Trophoblast cell (in vitro differentiated cells and primary cell): ENCODE measurements at regions not wholly inside any gene's neighbourhood (a gene's known extent, or its start where the extent isn't known, plus 50 kb on each side); places are given as distances from the start of the nearest gene placed in this dataset.

Experiments
- DNase-seq, 2 donors: peaks; one replicate each; pipeline ENCODE4 v3.0.0-alpha.2; 2016
- H2AFZ ChIP-seq: 2 replicates; pipeline ENCODE4 v1.6.1; 2013; ENCODE audit warnings: low read length, moderate library complexity, mild to moderate bottlenecking; ENCODE audit not compliant: insufficient read depth, poor library complexity
- H2AK5ac ChIP-seq: 2 replicates; pipeline ENCODE4 v1.6.1; 2013; ENCODE audit warnings: mild to moderate bottlenecking, low read length
- H2BK120ac ChIP-seq: 2 replicates; pipeline ENCODE4 v1.6.1; 2013; ENCODE audit warnings: low read length, mild to moderate bottlenecking, moderate library complexity; ENCODE audit not compliant: insufficient read depth, poor library complexity
- H2BK12ac ChIP-seq: 2 replicates; pipeline ENCODE4 v1.6.1; 2013; ENCODE audit warnings: mild to moderate bottlenecking, low read length, moderate library complexity
- H2BK5ac ChIP-seq: 2 replicates; pipeline ENCODE4 v1.6.1; 2013; ENCODE audit warnings: low read length, low read depth, moderate library complexity, mild to moderate bottlenecking; ENCODE audit not compliant: poor library complexity
- H3K14ac ChIP-seq: 2 replicates; pipeline ENCODE4 v1.6.1; 2013; ENCODE audit warnings: mild to moderate bottlenecking, low read length
- H3K18ac ChIP-seq: 2 replicates; pipeline ENCODE4 v1.6.1; 2013; ENCODE audit warnings: mild to moderate bottlenecking, low read length
- H3K23ac ChIP-seq: 2 replicates; pipeline ENCODE4 v1.6.1; 2013; ENCODE audit warnings: low read length
- H3K27ac ChIP-seq: 2 replicates; pipeline ENCODE4 v1.5.1; 2013; ENCODE audit warnings: low read depth, mild to moderate bottlenecking, inconsistent platforms, low read length, moderate library complexity
- H3K27me3 ChIP-seq: 2 replicates; pipeline ENCODE4 v1.6.1; 2013; ENCODE audit warnings: inconsistent platforms, mild to moderate bottlenecking, low read length, moderate library complexity; ENCODE audit not compliant: insufficient read depth
- H3K36me3 ChIP-seq, 2 experiments: 1 replicate in 1 of 2; 2 replicates in 1 of 2; pipeline ENCODE4 v1.6.1; 2013; ENCODE audit warnings: low read length in 2 of 2, mild to moderate bottlenecking in 2 of 2, moderate library complexity in 1 of 2; ENCODE audit not compliant: insufficient read depth in 2 of 2, control insufficient read depth in 1 of 2
- H3K4ac ChIP-seq: 2 replicates; pipeline ENCODE4 v1.6.1; 2013; ENCODE audit warnings: low read depth, mild to moderate bottlenecking, low read length, moderate library complexity
- H3K4me1 ChIP-seq, 2 experiments: 1 replicate in 1 of 2; 2 replicates in 1 of 2; pipeline ENCODE4 v1.6.1; 2013; ENCODE audit warnings: low read length in 2 of 2, mild to moderate bottlenecking in 2 of 2, moderate library complexity in 1 of 2; ENCODE audit not compliant: insufficient read depth in 2 of 2, control insufficient read depth in 1 of 2
- H3K4me2 ChIP-seq: 2 replicates; pipeline ENCODE4 v1.6.1; 2013; ENCODE audit warnings: inconsistent platforms, mild to moderate bottlenecking, low read length, moderate library complexity
- H3K4me3 ChIP-seq: 2 replicates; pipeline ENCODE4 v1.5.1; 2013; ENCODE audit warnings: mild to moderate bottlenecking, low read depth, low read length, inconsistent platforms
- H3K79me1 ChIP-seq: one replicate; pipeline ENCODE4 v1.6.1; 2013; ENCODE audit warnings: low read length
- H3K79me2 ChIP-seq: 2 replicates; pipeline ENCODE4 v1.6.1; 2013; ENCODE audit warnings: low read length, mild to moderate bottlenecking; ENCODE audit not compliant: control insufficient read depth, insufficient read depth, poor library complexity
- H3K9ac ChIP-seq: 2 replicates; pipeline ENCODE4 v1.6.1; 2013; ENCODE audit warnings: mild to moderate bottlenecking, low read length
- H3K9me3 ChIP-seq: 2 replicates; pipeline ENCODE4 v1.6.1; 2013; ENCODE audit warnings: low read depth, mild to moderate bottlenecking, control low read depth, inconsistent platforms, low read length; ENCODE audit not compliant: insufficient read depth
- H4K12ac ChIP-seq: 2 replicates; pipeline ENCODE4 v1.6.1; 2013; ENCODE audit warnings: low read depth, mild to moderate bottlenecking, low read length, moderate library complexity
- H4K8ac ChIP-seq: 2 replicates; pipeline ENCODE4 v1.6.1; 2013; ENCODE audit warnings: low read depth, mild to moderate bottlenecking, low read length, moderate library complexity
- H4K91ac ChIP-seq: one replicate; pipeline ENCODE4 v1.6.1; 2013; ENCODE audit warnings: low read depth, mild to moderate bottlenecking, low read length, moderate library complexity
- WGBS: extraction: QIAGEN DNeasy Blood & Tissue Kit; methylation state at CpG from one replicate; pipeline ENCODE4 v1.1.7; 2013; ENCODE audit warnings: missing lambda C conversion rate; ENCODE audit not compliant: insufficient read length, insufficient coverage; ENCODE audit errors: extremely low coverage; 5-methylcytosine and 5-hydroxymethylcytosine counted together

GRCh38 chrX:97787311-97787710, 903.6 kb downstream of the RPA4 start:
- no peak overlapping the region for H4K91ac ChIP-seq
- H4K12ac ChIP-seq: no peak overlapping the region
- H2AK5ac ChIP-seq: no peak overlapping the region
- H3K79me1 ChIP-seq: no peaks in the 10 kb centered on the region
- no peaks in the 10 kb centered on the region for H3K79me2 ChIP-seq
- H2BK120ac ChIP-seq: no peak overlapping the region
- H3K4me1 ChIP-seq: no peaks in the 10 kb centered on the region
- H2BK12ac ChIP-seq: no peak overlapping the region
- WGBS: no CpG with 5 or more reads among the region's 2 CpGs
- H3K18ac ChIP-seq: no peak overlapping the region
- no peak overlapping the region for H4K8ac ChIP-seq
- H3K14ac ChIP-seq: no peak overlapping the region
- no peak overlapping the region for H3K23ac ChIP-seq
- no peak overlapping the region for H3K4me2 ChIP-seq
- DNase-seq: no peak
- H3K36me3 ChIP-seq: no peaks in the 10 kb centered on the region
- H2AFZ ChIP-seq: no peak overlapping the region
- no peaks in the 10 kb centered on the region for H3K27me3 ChIP-seq
- H3K9me3 ChIP-seq: no peaks in the 10 kb centered on the region
- H3K27ac ChIP-seq: no peak overlapping the region
- no peak overlapping the region for H3K4ac ChIP-seq
- no peak overlapping the region for H3K9ac ChIP-seq
- H3K4me3 ChIP-seq: no peak overlapping the region
- no peak overlapping the region for H2BK5ac ChIP-seq

GRCh38 chrX:97787849-97788248, 904.1 kb downstream of the RPA4 start:
- Histone ChIP-seq H3K27ac (no peak overlapping the region), H3K27me3 (no peaks in the 10 kb centered on the region), H3K36me3 (no peaks in the 10 kb centered on the region), H2BK120ac (no peak overlapping the region), H3K4me3 (no peak overlapping the region), H3K23ac (no peak overlapping the region), H3K9me3 (no peaks in the 10 kb centered on the region), H3K9ac (no peak overlapping the region), H2BK12ac (no peak overlapping the region), H3K79me2 (no peaks in the 10 kb centered on the region), H2AFZ (no peak overlapping the region), H3K4me2 (no peak overlapping the region), H4K8ac (no peak overlapping the region), H3K18ac (no peak overlapping the region), H4K12ac (no peak overlapping the region), H2AK5ac (no peak overlapping the region), H3K4ac (no peak overlapping the region), H3K79me1 (no peaks in the 10 kb centered on the region), H2BK5ac (no peak overlapping the region), H3K14ac (no peak overlapping the region), H4K91ac (no peak overlapping the region), H3K4me1 (no peaks in the 10 kb centered on the region)
- DNase-seq: no peak
- WGBS: no CpG with 5 or more reads among the region's 2 CpGs

GRCh38 chrX:97790850-97791249, 907.1 kb downstream of the RPA4 start:
- no peak overlapping the region for H2AK5ac ChIP-seq
- no peak overlapping the region for H3K4me3 ChIP-seq
- no peak for DNase-seq
- no peak overlapping the region for H3K18ac ChIP-seq
- no peaks in the 10 kb centered on the region for H3K36me3 ChIP-seq
- no peak overlapping the region for H2BK12ac ChIP-seq
- no peak overlapping the region for H4K91ac ChIP-seq
- no peak overlapping the region for H2BK120ac ChIP-seq
- no CpG with 5 or more reads among the region's 1 CpG for WGBS
- H3K4me2 ChIP-seq: no peak overlapping the region
- no peak overlapping the region for H4K12ac ChIP-seq
- H3K79me1 ChIP-seq: no peaks in the 10 kb centered on the region
- no peaks in the 10 kb centered on the region for H3K79me2 ChIP-seq
- no peak overlapping the region for H2BK5ac ChIP-seq
- no peak overlapping the region for H3K4ac ChIP-seq
- no peaks in the 10 kb centered on the region for H3K9me3 ChIP-seq
- no peaks in the 10 kb centered on the region for H3K27me3 ChIP-seq
- no peak overlapping the region for H3K9ac ChIP-seq
- H4K8ac ChIP-seq: no peak overlapping the region
- H3K4me1 ChIP-seq: no peaks in the 10 kb centered on the region
- H3K14ac ChIP-seq: no peak overlapping the region
- H3K27ac ChIP-seq: no peak overlapping the region
- H3K23ac ChIP-seq: no peak overlapping the region
- H2AFZ ChIP-seq: no peak overlapping the region

- Histone ChIP-seq H2AK5ac (no peak overlapping the region), H3K4me3 (no peak overlapping the region), H3K18ac (no peak overlapping the region), H3K9me3 (no peaks in the 10 kb centered on the region), H3K14ac (no peak overlapping the region), H3K23ac (no peak overlapping the region), H2BK5ac (no peak overlapping the region), H4K12ac (no peak overlapping the region), H4K91ac (no peak overlapping the region), H2AFZ (no peak overlapping the region), H2BK12ac (no peak overlapping the region), H3K9ac (no peak overlapping the region), H3K4me1 (peaks cover 0 to 1% of the 10 kb centered on the region in 2 experiments), H3K79me2 (no peaks in the 10 kb centered on the region), H3K27ac (no peak overlapping the region), H3K4me2 (no peak overlapping the region), H3K4ac (no peak overlapping the region), H4K8ac (no peak overlapping the region), H3K27me3 (no peaks in the 10 kb centered on the region), H2BK120ac (no peak overlapping the region), H3K36me3 (no peaks in the 10 kb centered on the region), H3K79me1 (no peaks in the 10 kb centered on the region)
- no peak for DNase-seq
- no CpG with 5 or more reads among the region's 2 CpGs for WGBS
Observed at GRCh38 chrX:97797076-97797475, 913.4 kb downstream of the RPA4 start.
